ENCODE measurements at regions not wholly inside any gene's neighbourhood (a gene's known extent, or its start where the extent isn't known, plus 50 kb on each side); places are given as distances from the start of the nearest gene placed in this dataset.

GRCh38 chr7:155998328-155998691 lies 186.0 kb upstream of the SHH start:
- Histone ChIP-seq H3K79me2 (ENCODE audit: insufficient read depth, low read length) (no peaks in the 10 kb centered on the region), H3K4me3 (ENCODE audit: insufficient read depth, low read length, poor library complexity, severe bottlenecking) (no peak overlapping the region), H3F3A (ENCODE audit: insufficient read depth) (no peaks in the 10 kb centered on the region), H3K9ac (ENCODE audit: low read length) (no peak overlapping the region), H4K20me1 (ENCODE audit: low read depth, low read length) (no peaks in the 10 kb centered on the region), H3K4me2 (ENCODE audit: low read depth, low read length, poor library complexity, severe bottlenecking) (no peak overlapping the region), H3K9me3 (ENCODE audit: insufficient read depth, low read length) (no peaks in the 10 kb centered on the region), H3K27me3 (ENCODE audit: low read length) (no peaks in the 10 kb centered on the region), H2AFZ (ENCODE audit: low read depth, low read length, severe bottlenecking) (no peak overlapping the region), H3K9me2 (replicated peaks; ENCODE audit: insufficient read depth, low read length) (no peaks in the 10 kb centered on the region), H3K27ac (ENCODE audit: low read depth, low read length) (no peak overlapping the region), H3K36me3 (ENCODE audit: low read length) (no peaks in the 10 kb centered on the region)
- no peak for TF ChIP-seq EZH2phosphoT487 (conservative IDR thresholded peaks at IDR 0.05; ENCODE audit: low read length)
- no peak for TF ChIP-seq CTCF (IDR thresholded peaks at IDR 0.05; ENCODE audit: insufficient read depth, low read length, poor library complexity, severe bottlenecking)

GRCh38 chr7:155997431-155998327 lies 185.4 kb upstream of the SHH start:
- Histone ChIP-seq H3K27ac (ENCODE audit: low read depth, low read length) (no peak overlapping the region), H4K20me1 (ENCODE audit: low read depth, low read length) (no peaks in the 10 kb centered on the region), H2AFZ (ENCODE audit: low read depth, low read length, severe bottlenecking) (no peak overlapping the region), H3K27me3 (ENCODE audit: low read length) (no peaks in the 10 kb centered on the region), H3K4me3 (ENCODE audit: insufficient read depth, low read length, poor library complexity, severe bottlenecking) (no peak overlapping the region), H3K9me3 (ENCODE audit: insufficient read depth, low read length) (no peaks in the 10 kb centered on the region), H3K4me2 (ENCODE audit: low read depth, low read length, poor library complexity, severe bottlenecking) (no peak overlapping the region), H3F3A (ENCODE audit: insufficient read depth) (no peaks in the 10 kb centered on the region), H3K9me2 (replicated peaks; ENCODE audit: insufficient read depth, low read length) (no peaks in the 10 kb centered on the region), H3K36me3 (ENCODE audit: low read length) (no peaks in the 10 kb centered on the region), H3K79me2 (ENCODE audit: insufficient read depth, low read length) (no peaks in the 10 kb centered on the region), H3K9ac (ENCODE audit: low read length) (no peak overlapping the region)
- TF ChIP-seq CTCF (IDR thresholded peaks at IDR 0.05; ENCODE audit: insufficient read depth, low read length, poor library complexity, severe bottlenecking) (no peak), EZH2phosphoT487 (conservative IDR thresholded peaks at IDR 0.05; ENCODE audit: low read length) (no peak)

- H3K4me2 ChIP-seq (ENCODE audit: low read depth, low read length, poor library complexity, severe bottlenecking) = no peak overlapping the region
Measured at GRCh38 chr7:155996718-155997280, 184.5 kb upstream of the SHH start.

More at GRCh38 chr7:155996718-155997280, 184.5 kb upstream of the SHH start:
- no peak overlapping the region for H3K4me3 ChIP-seq (ENCODE audit: insufficient read depth, low read length, poor library complexity, severe bottlenecking)
- no peak overlapping the region for H3K9ac ChIP-seq (ENCODE audit: low read length)
- H3K27me3 ChIP-seq (ENCODE audit: low read length) = no peaks in the 10 kb centered on the region
- no peaks in the 10 kb centered on the region for H3K36me3 ChIP-seq (ENCODE audit: low read length)
- H4K20me1 ChIP-seq (ENCODE audit: low read depth, low read length) = no peaks in the 10 kb centered on the region
- TF ChIP-seq CTCF (IDR thresholded peaks at IDR 0.05; ENCODE audit: insufficient read depth, low read length, poor library complexity, severe bottlenecking) (no peak), EZH2phosphoT487 (conservative IDR thresholded peaks at IDR 0.05; ENCODE audit: low read length) (no peak)
- no peaks in the 10 kb centered on the region for H3K79me2 ChIP-seq (ENCODE audit: insufficient read depth, low read length)
- H2AFZ ChIP-seq (ENCODE audit: low read depth, low read length, severe bottlenecking) = no peak overlapping the region
- H3K27ac ChIP-seq (ENCODE audit: low read depth, low read length) = no peak overlapping the region
- no peaks in the 10 kb centered on the region for H3F3A ChIP-seq (ENCODE audit: insufficient read depth)
- H3K9me3 ChIP-seq (ENCODE audit: insufficient read depth, low read length) = no peaks in the 10 kb centered on the region
- H3K9me2 ChIP-seq (replicated peaks; ENCODE audit: insufficient read depth, low read length) = no peaks in the 10 kb centered on the region
